Adrenal gland (tissue), 5 donors: ENCODE measurements at regions not wholly inside any gene's neighbourhood (a gene's known extent, or its start where the extent isn't known, plus 50 kb on each side); places are given as distances from the start of the nearest gene placed in this dataset.

Experiments used
- CTCF ChIP-seq, 6 experiments: fragments of 450-650 bp in 4 of 6; fragments of 200-600 bp in 2 of 6; sonication (generic) in 1 of 6; IDR thresholded peaks; 1 replicate in 5 of 6; 2 replicates in 1 of 6; pipeline versions ENCODE4 v1.5.1 to v1.8.0; 2016 to 2021; ENCODE audit warnings: antibody characterized with exemption in 6 of 6, mild to moderate bottlenecking in 2 of 6, moderate library complexity in 1 of 6
- POLR2A ChIP-seq, 2 donors: fragments of 450-650 bp; IDR thresholded peaks; one replicate each; pipeline ENCODE4 v1.6.1; 2017; ENCODE audit warnings: antibody characterized with exemption in 2 of 2, mild to moderate bottlenecking in 2 of 2, moderate library complexity in 1 of 2
- donor health status: DM: no; HTN: no; CAD: no.

GRCh38 chr3:144270100-144270499 lies 298.5 kb downstream of the DIPK2A start:
- TF ChIP-seq POLR2A (IDR thresholded peaks at IDR 0.05) (no peak), CTCF (IDR thresholded peaks at IDR 0.05) (no peak)
